Left hindlimb (tissue), 1 donor: ENCODE measurements at regions not wholly inside any gene's neighbourhood (a gene's known extent, or its start where the extent isn't known, plus 50 kb on each side); places are given as distances from the start of the nearest gene placed in this dataset.
"Not testable (repeated sequence)": the region's sequence is repeated elsewhere in the genome, so short reads cannot be mapped to it uniquely, and the experiment has no call there.

Experiments used
- DNase-seq: peaks from one replicate; pipeline ENCODE4 v3.0.0-alpha.2; 2018

DNA sequence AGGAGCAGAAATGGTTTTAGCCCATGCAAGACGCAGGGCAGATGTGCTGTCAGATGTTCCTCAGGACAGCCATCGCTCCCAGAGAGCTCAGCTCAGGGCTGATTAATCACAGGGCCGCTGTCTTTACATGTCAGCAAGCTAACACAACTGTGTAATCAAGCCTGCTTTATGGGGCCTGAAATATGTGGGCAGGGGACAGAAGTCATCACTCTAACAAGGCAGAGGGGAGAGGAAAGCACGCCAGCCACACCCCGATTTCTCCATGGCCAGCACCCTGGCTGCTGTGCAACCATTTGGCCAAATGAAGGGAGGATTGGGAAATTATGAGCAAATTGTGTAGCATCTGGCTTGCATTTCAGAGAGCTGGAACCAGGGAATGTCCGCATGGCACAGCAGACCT lies 368.8 kb downstream of the NPHP4 start:
- DNase-seq = no peak

DNA sequence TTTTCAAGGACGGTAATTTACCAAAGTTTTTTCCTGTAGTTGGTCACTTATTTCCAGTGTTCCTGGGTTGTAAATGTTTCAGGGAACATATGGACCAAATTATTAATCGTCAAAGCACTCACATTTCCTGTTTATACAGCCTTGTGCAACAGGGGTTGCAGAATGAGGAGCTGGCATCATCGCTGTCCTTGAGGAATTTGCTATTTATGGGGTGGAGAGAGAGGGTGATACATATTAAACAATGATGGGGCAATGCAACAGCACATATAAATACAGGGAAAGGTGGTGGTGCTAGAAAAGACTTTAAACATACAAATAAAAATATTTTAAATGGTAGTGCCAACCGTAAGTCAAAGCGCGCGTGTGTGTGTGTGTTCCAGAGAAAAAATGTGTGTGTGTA lies 369.8 kb downstream of the NPHP4 start:
- DNase-seq = no peak

DNA sequence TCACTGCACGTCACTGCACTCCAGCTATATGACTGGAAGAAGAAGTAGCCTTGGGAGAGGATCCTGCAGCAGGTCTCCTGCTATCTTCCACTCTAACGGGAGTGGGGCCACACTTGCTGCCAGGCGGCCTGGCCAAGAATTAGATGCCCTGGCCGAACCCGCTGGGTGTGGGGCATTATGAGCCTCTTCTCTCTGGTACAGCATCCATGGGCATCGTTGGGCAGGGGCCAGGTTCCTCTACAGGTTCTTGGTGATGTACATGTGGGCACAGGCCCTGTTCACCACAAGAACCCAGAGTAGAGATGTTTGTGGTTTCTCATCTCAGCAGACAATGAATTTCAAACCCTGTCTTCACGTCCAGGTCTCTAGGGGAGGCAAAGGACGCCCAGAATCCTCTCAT lies 370.5 kb downstream of the NPHP4 start:
- DNase-seq = no peak

DNA sequence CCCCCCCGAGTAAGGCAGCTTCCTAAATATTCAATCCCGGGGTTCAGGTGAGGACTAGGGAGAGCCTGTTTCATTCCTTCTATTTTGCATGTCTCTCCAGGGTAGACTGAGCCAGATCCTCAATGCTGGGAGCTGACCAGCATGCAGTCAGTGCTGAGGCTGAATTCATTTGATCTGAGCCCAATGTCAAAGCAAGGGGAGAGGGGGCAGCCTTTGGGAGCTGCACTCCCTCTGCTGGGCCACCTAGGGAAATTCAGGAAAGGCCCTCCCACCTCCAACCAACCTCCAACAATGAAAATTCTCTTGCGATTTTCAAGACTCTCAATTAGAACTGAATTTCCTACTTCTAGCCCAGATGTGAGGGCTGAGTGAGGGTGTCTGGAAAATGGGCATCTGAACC lies 371.2 kb downstream of the NPHP4 start:
- DNase-seq = peak; percentile 48

DNA sequence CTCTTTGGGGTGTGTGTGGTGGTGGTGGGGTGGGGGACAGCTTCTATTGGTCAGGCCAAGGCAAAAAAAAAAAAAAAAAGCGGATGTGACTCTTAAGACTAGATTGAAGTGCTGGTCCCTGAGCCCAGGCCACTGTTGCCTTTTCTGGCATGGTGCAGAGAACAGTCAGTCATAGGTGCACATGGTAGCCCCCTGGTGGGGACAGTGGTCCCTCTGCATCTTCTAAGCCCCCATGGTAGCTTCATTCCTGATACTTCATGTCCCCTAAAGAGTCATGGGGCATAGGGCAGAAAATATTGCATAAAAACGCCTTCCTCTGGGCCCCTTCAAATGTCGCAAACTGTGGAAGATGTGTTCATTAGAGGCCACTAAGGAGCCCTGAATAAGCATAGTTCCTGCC lies 371.8 kb downstream of the NPHP4 start:
- DNase-seq = no peak

DNA sequence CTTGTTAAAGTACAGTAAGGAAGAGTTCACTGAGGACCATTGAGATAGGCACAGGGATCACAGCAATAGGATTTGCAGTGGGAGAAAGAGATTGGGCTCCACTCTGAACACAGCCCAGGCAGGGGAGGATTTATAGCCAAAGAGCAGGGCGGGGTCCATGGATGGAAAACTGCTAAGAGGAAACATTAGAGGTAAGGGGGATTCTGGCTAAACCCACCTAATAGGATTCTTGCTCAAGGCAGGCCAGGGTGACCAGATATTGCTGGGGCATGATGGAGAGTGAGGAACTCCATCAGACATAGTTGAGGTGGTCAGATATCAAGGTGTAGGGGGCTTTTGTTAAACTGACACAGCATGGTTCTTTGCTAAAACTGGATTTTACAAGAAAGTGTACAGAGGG lies 372.8 kb downstream of the NPHP4 start:
- DNase-seq = no peak

DNA sequence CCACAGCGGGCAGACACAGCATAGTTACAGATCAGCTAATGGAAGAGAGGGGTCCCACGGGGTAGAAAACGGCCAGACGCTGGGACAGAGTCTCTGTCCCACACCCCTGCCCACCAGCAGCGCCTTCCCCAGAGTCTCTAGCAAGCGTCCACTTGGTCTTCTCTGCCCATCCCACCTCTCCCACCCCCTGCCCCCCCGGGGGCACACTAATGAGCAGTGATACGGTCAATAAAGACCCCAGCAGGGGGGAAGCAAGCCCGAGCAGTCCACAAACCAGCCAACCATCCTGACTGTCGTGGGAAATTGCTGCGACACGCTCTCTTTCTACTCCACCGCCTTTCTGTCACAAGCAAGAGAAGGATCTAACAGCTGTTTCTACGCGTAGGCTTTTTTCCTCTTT lies 374.7 kb downstream of the NPHP4 start:
- DNase-seq = no peak

DNA sequence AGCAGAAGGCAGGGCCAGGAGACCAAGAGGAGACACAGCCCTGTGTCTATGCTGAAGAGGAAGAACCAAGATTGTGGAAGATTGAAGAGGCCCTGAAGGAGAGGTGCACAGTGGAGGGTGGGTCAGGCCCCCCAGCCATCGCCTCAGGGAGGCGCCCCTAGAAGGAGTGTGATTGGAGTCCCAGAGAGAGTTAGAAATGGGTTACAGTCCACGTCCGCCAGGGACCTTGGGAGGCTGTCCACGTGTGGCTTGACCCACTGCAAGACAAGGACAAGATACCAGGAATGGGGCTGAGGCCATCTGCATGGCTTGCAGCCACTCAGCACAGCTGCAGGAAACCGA lies 375.1 kb downstream of the NPHP4 start:
- DNase-seq = no peak

DNA sequence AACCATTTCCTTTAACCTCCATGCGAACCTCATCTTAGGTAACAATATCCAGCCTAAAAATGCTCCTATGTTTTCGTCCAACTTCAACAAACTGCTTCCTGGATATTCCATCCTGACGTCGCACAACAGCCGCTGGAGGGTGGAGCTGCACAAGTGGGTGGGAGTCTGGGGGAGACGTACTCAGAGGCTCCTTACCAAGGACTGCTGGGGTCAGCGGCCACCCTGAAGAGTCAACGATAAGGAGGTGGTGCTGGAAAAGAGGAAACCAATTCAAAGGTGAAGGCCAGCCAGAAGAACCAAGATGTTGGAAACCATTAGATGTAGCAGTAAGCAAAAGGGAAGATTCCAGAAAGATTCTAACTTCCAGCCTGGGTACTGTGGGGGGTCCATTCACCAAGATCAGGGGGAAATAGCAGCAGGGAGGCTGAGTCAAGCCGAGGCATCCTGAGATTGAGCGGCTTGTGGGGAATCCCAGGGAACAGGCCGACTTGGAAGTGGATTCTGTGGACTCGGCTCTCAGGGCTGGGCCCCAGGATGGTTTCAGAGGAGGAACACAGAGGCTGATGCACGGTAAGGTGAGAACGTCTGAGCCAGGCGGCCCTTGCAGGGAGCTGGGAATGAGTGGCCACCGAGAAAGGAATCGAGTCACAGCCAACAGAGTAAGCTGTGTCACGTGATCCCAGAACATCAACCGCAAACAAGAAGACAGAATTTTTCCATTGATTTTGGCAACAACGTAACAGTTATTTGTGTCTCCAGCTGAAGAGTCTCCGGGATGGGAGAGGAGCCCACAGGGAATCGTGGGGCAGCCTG lies 375.7 kb downstream of the NPHP4 start:
- DNase-seq = no peak

DNA sequence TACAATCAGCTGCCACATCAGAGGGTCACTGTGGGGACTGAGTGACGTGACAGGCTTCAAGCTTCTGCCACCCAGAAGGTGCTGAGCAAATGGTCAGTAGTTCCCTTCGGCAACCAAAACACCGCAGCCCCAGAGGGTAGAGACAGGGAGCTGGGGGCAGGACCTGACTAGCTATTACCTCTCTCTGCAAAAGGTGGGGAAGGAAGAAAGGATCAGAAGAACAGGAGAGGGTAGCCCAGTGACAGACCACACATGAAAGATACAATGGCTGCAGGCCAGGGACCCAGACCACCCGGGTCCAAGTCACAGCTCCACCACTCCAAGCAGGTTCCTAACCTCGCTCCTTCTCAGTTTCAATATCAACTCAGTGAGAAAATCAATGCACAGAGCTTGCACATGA lies 377.1 kb downstream of the NPHP4 start:
- DNase-seq = no peak

DNA sequence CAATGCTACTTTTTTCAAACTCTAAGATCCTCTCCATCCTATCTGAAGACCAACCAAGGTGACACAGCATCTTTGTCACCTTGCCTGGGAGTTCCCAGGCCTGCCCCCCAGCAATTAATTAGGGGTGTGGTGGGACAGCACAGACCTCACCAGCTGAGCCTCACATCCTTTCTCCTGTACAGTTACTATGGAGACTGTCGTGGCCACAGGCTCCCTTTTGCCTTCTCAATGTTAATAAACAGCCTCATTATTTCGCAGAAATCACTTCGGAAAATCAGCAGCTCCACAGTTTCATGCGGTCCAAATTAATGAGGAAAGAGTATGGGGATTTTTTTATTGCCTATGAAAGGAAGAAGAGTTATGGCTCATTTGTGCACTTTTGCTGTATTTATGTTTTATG lies 378.3 kb downstream of the NPHP4 start:
- DNase-seq = no peak

DNA sequence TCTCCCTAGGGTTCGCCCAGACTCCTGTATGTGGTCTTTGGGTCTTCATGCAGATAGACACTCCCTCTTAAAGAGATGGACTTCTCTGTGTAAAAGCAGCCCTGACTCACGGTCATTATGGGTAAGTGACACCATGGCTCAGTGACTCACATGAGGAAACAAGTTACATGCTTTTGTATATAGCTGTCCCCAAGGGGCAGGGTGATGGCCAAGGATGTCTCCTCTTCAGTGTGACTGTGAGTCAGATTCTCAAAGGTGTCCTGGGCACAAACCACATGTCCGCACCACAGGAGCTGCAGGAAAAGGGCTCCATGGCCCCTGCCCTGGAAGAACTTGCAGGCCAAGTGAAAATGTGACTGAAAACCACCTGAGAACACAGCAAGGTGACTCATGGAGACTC lies 380.4 kb downstream of the NPHP4 start:
- no peak for DNase-seq

DNA sequence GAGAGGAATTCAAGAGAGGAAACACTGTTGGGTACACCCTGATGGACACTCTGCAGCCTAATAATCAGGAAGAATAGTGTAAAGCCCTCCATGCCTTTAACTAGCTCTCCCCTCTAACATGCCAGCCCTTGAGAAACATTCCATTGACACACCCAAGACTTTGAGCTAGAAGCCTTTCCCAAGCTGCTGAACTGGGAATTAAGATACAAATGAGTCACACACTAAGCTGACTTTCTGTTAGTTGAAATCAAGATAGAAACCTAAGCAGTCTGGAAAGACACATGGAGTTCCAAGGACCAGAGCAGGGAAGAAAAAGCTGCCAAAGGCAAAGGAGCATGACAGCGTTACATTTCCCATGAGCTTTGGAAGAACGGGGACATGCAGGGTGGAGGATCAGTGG lies 380.8 kb downstream of the NPHP4 start:
- DNase-seq = no peak

DNA sequence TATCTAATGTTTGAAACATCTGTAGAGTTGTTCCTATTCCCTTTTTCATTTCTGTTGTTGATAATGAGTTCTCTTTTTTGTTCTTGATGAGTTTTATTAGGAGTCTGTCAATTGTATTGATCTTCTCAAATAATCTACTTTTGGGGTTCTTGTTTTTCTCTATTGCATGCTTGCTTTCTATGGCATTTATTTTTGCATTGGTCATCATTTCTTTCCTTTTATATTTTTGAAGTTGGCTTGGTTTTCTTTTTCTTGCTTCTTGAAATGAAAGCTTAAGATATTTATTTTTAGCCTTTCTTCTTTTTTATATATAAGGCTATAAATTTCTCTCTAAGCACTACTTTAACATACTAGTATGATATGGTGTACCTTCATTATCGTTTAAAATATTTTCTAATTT lies 381.8 kb downstream of the NPHP4 start:
- DNase-seq = no peak

DNA sequence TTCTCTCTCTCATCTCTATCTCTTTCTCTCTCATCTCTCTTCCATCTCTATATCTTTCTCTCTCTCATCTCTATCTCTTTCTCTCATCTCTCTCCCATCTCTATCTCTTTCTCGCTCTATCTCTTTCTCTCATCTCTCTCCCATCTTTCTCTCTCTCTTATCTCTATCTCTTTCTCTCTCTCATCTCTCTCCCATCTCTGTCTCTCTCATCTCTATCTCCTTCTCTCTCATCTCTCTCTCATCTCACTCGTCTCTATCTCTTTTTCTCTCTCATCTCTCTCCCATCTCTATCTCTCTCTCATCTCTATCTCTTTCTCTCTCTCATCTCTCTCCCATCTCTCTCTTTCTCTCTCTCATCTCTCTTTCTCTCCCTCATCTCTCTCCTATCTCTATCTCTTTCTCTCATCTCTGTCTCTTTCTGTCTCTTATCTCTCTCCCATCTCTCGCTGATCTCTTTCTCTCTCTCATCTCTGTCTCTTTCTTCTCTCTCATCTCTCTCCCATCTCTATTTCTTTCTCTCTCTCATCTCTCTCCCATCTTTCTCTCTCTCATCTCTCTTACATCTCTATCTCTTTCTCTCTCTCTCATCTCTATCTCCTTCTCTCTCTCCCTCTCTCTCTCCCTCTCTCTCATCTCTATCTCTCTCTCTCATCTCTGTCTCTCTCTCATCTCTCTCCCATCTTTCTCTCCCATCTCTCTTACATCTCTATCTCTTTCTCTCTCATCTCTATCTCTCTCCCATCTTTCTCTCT lies 388.7 kb downstream of the NPHP4 start:
- no peak for DNase-seq

DNA sequence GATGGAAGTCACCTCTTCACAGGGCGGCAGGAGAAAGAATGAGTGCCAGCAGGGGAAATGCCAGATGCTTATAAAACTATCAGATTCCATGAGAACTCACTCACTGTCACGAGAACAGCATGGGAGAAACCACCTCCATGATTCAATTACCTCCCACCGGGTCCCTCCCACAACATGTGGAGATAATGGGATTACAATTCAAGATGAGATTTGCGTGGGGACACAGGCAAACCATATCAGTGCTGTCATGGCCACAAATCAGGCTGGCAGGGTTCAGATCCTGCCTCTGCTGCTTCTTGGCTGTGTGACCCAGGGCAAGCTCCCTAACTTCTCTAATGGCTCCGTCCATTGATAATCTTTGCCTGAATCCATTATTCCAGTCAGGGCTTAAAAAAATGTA lies 389.5 kb downstream of the NPHP4 start:
- DNase-seq = not testable (repeated sequence)

DNA sequence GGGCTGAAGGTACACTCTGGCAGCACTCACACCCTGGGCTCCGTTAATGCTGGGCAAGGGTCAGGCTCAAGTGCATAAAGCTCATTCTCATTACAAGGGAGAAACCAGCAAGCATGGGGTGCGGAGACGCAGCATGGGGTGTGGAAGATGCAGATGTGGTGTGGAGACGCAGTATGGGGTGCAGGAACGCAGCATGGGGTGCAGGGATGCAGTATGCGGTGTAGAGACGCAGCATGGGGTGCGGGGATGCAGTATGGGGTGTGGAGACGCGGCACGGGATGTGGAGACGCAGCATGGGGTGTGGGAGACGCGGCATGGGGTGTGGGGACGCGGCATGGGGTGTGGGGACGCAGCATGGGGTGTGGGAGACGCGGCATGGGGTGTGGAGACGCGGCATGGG lies 390.7 kb downstream of the NPHP4 start:
- no peak for DNase-seq

DNA sequence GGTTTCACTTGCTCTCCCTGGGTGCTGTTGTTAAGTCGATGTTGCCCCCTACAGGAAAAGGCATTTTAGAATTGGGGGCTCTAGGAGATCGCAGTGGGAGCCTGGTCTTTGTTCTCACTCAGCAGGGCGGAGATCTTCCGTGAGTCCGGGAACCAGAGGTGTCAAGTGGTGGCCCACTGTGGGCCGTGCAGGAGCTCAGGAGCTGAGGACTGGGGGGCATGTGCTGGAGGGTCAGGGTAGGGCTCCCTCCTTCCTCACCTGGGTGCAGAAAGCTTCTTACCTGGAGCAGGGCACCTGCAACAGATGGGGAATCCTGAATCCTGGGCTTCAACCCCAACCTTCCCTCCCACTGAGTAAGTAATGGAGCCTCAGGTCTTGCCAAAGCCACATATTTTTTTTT lies 392.7 kb downstream of the NPHP4 start:
- no peak for DNase-seq

DNA sequence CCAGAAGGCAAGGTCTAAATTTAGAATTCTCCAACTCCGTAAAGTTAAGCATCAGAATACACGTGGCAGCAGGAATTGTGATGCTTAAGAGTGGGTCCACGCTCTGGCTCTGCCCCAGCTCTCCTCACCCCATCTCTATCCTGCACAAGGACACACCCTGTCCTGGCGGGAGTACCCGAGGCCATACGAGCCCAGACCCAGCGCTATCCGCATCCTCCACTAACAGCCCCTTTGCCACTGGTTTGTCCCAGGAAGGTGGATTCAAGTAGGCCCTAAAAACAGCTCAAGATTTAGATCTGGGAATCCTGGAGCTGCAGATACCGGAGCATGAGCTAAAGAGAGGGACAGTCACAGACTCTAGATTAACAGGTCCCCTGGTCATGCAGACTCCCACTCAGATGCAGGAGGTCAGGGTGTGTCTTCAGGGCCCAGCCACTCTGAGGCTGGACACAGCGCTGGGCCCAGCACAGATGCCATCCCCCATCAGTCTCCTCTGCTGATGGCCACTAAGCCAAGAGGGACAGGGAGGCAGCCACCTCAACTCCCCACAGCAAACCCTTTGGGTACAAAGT lies 393.3 kb downstream of the NPHP4 start:
- no peak for DNase-seq

DNA sequence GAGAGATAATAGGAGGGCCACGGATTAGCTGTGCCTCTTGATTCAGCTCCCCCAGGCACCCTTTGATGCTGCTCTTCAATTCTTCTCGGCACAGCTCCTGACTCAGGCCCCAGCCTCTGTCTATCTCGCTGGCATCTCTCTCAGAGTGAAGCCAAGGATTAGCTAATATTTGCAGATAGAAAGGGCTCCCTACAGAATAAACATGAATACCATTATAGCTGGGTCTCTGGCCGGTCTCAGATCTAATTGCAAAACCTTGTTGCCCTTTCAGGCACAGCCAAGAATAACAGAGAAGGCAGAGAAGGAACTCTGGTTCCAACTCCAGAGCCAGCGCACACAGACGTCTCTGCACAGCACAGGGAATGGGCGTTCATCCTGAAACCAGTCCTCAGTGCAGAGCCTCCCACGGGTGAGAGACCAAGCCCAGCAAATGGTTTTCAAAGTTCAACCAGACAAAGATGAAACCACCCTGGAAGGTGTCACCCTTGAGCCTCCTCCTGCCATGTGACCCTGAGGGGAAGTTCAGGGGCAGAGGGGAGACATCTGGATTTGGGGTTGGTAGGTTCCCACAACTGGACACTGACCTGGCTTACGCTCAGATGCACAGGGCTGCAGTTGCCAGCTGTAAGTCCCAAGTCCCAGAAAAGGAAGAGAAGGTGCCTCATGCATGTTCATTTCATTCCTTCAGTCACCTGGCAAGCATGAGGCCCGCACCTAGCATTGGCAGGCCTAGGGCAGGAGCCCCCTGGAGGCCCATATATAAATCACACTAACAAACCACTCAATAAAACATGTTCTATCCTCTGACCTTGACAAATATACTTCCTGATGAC lies 394.0 kb downstream of the NPHP4 start:
- DNase-seq = no peak

DNA sequence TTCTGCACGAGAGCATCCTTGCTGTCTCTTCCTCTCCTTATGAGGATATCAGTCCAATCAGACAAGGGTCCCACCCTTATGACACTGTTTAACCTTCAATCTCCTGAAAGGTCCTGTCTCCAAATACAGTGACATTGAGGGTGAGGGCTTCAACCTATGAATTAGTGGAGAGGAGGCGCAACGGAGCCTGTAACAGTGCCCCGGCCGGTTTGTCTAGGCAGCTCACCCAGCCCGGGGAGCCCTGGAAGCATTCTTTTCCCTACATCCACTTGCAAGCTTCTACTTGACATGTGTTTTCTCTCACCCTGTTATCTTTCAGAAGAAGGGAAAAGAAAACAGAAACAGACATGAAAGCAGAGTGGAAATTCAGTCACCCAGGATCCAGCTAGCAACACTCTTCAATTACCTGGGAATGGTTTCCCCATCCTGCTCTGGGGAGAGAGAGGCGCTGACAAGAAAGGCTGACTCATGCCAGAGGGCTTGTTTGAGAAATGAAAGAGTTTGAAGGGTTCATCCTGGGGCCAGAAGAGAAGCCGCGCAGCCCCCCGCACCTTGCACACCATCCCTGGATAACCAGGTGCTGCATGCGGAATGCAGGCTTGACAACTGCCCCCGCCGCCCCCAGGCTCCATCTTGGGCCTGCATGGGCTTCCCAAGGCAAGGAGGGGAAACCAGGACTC lies 394.9 kb downstream of the NPHP4 start:
- no peak for DNase-seq

DNA sequence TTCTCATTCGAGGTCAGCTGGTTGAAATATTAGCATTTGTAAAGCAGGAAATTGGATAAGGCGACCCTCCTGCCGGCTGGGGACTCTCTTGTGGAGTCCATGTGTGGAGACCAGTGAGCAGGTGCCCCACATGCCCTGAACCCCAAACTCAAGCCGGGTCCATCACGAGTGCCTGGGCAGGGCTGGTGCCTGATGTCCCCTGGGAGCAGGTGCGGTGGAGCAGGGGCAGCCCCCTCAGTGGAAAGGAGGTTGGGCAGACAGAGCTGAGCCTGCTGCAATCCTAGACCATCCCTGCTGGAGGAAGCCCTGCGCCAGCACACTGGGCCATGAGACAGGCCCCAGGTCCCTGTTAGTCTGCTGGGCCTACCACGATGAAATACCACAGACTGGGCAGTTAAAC lies 395.6 kb downstream of the NPHP4 start:
- DNase-seq = no peak
